ENCODE measurements at regions not wholly inside any gene's neighbourhood (a gene's known extent, or its start where the extent isn't known, plus 50 kb on each side); places are given as distances from the start of the nearest gene placed in this dataset.

DNA sequence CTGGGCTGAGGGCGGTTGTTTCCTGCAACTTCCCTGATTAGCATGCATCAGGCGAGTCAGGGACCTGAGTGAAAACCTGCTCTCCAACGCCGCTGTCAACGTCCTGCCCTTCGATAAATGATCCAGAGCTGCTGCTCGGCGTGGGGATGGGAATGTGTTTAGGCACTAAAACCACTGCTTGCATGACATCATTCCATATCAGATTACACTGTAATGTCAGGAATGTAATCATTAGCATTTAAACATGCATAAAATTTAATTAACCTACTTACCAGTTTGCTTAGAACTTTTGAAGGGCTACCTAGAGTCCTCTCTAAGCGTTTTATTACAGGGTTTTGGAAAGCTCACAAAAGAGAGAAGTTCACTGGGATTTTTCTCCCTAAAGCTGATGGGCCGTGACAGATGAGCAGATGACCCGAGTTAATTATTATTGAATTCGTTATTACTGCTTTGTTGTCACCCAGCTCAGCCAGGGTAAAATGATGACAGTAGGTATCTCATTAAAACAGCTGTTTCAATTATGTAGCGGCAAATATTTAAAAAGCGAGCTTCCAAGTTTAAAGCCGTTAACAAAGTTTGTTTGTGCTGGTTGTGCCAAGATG lies 685.6 kb upstream of the SALL3 start:
- no peak overlapping the region for H3K4me3 ChIP-seq (ENCODE audit: low read length)
- TF ChIP-seq, protein P1, sequence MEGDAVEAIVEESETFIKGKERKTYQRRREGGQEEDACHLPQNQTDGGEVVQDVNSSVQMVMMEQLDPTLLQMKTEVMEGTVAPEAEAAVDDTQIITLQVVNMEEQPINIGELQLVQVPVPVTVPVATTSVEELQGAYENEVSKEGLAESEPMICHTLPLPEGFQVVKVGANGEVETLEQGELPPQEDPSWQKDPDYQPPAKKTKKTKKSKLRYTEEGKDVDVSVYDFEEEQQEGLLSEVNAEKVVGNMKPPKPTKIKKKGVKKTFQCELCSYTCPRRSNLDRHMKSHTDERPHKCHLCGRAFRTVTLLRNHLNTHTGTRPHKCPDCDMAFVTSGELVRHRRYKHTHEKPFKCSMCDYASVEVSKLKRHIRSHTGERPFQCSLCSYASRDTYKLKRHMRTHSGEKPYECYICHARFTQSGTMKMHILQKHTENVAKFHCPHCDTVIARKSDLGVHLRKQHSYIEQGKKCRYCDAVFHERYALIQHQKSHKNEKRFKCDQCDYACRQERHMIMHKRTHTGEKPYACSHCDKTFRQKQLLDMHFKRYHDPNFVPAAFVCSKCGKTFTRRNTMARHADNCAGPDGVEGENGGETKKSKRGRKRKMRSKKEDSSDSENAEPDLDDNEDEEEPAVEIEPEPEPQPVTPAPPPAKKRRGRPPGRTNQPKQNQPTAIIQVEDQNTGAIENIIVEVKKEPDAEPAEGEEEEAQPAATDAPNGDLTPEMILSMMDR (conservative IDR thresholded peaks at IDR 0.05; ENCODE audit: low read length): no peak
- DNase-seq (ENCODE audit: low read depth): no peak

DNA sequence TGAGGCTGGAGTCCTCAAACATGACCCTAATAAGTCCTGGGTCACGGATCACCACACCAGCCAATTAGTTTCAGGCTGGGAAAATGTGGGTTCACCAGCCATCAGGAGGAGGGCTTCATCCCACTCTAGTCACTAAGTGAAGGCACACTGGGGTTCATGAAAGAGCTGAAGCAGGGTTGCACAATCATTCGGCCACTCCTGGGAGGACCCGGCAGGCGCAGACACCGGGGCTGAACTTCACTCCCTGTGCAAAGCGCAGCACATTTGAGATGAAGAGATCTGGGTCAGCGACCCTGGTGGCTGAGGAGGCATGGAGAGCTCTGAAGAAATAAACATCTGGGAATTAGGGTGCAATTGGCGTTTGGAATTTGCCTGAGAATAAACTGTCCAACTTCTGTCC lies 684.4 kb upstream of the SALL3 start:
- TF ChIP-seq, protein P1 (conservative IDR thresholded peaks at IDR 0.05; ENCODE audit: low read length): no peak
- H3K4me3 ChIP-seq (ENCODE audit: low read length): no peak overlapping the region
- no peak for DNase-seq (ENCODE audit: low read depth)

DNA sequence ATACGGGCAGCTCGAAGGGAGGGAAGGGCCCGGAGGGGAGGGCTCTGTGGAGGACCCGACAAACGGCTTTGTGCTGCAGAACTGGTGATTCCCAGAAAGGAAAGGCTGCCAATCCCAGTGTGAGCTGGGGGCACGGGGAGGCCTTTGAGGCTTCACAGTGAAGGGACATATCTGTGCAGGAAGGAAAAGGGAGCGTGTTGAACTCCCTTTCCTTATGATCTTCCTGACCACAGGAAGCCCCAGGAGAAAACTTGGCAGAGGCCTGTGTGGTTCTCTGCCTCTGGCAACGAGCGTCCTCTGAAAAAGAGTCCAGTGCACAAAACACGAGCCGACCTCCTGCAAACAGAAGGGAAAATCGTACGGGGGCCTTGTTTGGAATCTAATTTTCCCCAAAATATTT lies 683.5 kb upstream of the SALL3 start:
- H3K4me3 ChIP-seq (ENCODE audit: low read length): no peak overlapping the region
- TF ChIP-seq, protein P1 (conservative IDR thresholded peaks at IDR 0.05; ENCODE audit: low read length): no peak
- DNase-seq (ENCODE audit: low read depth): no peak

DNA sequence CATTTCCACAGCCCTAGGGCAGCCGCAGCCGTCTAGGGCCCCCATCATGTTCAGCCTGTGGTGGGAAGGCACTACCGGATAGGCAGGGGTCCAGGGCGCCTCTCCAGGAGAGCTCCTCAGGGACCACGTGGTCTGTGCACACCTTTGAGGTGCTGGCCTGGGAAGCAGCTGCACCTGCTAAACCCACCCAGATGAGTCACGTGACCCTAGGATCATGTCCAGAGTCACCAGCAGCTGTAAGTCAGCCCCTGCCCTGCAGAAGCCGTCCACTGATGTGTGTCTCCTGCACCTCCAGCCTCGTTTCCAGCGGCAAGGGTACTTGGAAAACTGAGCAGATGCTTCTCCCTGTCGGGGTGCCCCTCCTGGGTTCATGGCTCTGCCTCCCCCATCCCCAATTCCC lies 682.6 kb upstream of the SALL3 start:
- no peak overlapping the region for H3K4me3 ChIP-seq (ENCODE audit: low read length)
- no peak for DNase-seq (ENCODE audit: low read depth)
- TF ChIP-seq, protein P1 (conservative IDR thresholded peaks at IDR 0.05; ENCODE audit: low read length): no peak

DNA sequence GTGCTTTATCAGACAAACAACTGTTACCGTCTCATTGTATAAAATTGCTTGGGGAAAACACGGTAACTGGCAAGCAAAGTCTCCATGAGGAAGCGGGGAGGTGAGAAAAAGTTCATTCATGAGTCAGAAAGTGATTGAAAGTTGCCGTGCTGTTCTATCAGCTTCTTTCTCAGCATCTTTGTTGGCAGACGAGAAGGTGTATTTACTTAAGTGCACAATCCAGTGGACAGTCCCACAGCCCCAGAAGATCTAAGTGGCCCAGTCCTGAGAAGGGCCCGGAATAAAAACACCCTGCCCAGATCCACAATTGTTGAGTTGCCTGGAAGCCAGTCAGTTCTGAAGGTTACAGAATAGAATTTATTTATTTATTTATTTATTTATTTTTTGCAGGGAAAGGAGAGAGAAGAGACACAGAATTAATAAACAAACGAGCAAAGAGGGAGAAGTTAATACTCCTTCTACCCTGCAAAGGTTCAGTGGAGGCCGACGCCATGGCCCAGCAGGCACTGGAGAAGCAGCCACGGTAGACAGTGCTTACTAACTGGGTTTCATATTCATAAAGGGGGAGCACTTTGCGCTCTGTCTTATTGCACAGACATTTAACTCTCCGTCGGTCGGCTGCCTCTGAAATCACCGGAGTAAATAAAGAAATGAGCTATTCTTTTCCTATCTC lies 676.0 kb upstream of the SALL3 start:
- no peak for DNase-seq (ENCODE audit: low read depth)
- TF ChIP-seq, protein P1 (conservative IDR thresholded peaks at IDR 0.05; ENCODE audit: low read length): no peak
- no peak overlapping the region for H3K4me3 ChIP-seq (ENCODE audit: low read length)

DNA sequence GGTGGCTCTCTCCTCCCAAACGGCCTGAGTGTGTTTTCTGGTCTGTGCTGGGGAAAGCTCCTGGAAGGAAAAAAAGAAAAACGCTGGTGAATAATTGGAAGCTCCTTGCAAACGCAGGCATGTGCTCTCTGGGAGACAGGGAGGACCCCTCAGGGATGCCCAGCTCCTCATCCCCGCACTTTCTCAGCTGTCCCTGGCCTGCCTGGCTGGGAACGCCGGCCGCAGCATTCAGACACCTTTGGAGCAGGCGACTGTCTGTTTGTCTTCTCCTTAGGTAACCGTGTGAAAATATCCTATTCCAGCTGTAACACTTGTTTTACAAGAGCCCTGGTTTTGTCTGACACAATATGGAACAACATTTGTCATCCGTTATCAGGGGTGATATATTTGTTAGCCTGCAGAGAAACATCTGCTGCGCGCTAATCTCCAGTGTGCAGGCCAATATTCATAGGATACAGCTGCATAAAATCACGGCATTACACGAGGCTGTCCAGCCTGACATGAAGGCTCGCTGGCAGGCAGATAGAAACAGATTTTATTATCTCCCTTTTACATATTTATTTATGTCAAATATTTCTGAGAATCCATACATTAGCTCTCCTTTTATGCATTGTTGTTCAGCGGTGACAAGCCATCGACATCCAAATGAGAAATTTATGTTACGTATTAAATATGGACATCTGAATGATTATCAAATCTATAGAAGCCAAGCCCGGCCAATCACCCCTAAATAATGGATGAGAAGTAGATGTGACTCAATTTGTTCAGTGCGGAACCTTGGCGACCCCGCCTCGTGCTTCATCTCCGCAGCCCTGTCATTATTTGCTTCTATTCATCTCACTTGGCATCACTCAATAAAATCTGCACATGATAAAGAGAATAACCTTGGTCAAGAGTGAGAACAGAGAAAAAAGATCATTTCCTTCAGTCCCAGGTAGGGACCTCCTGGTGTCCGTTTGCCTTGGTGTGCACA lies 675.1 kb upstream of the SALL3 start:
- H3K4me3 ChIP-seq (ENCODE audit: low read length): no peak overlapping the region
- TF ChIP-seq, protein P1 (conservative IDR thresholded peaks at IDR 0.05; ENCODE audit: low read length): no peak
- no peak for DNase-seq (ENCODE audit: low read depth)

Measured in AG10803 (cell line).